K562 (cell line): ENCODE measurements at regions not wholly inside any gene's neighbourhood (a gene's known extent, or its start where the extent isn't known, plus 50 kb on each side); places are given as distances from the start of the nearest gene placed in this dataset.

Experiments used
- ATAC-seq: fragments of 200-7000 bp; cut with Tn5 transposase; 3 replicates; pipeline ENCODE4 v1.9.1; 2020; ENCODE audit warnings: moderate library complexity
- BruUV-seq: library from RNA; stranded (reverse); fragments of 400-500 nt; replicated peaks from 2 replicates; lab custom pipeline; 2021; lab: Mats Ljungman, UMichigan
- CTCF ChIA-PET: fragments of 300-600 bp; formaldehyde crosslinking; extraction: SDS; loops from one replicate; lab custom pipeline; 2021; ENCODE audit warnings: low intra/inter-chr PET ratio; lab: Yijun Ruan, JAX
- POLR2A ChIA-PET: fragments of 300-600, 350-650 bp; sonication (Branson Sonifier 250); formaldehyde crosslinking; extraction: SDS; loops from one replicate; lab custom pipeline; 2021; ENCODE audit warnings: antibody characterized with exemption, inconsistent platforms; lab: Yijun Ruan, JAX
- DNase-seq, 4 experiments: peaks; one replicate each; pipeline versions ENCODE4 v3.0.0 to v3.0.0-alpha.2; 2011 to 2018; ENCODE audit warnings: low spot score in 3 of 4, mixed read lengths in 3 of 4; ENCODE audit errors: extremely low read depth in 1 of 4
- FAIRE-seq: peaks from 2 replicates; lab custom pipeline; 2011; peaks lifted over from hg19 to GRCh38; lab: Jason Lieb, UNC
- H2AFZ ChIP-seq: 2 replicates; pipeline ENCODE4 v1.6.0; 2011; ENCODE audit warnings: low read depth, low read length, control low read depth, inconsistent platforms
- H3K27ac ChIP-seq: fragments of 200-600 bp; 3 replicates; pipeline ENCODE4 v1.8.0; 2011; ENCODE audit warnings: low read depth, mild to moderate bottlenecking, control low read depth, inconsistent platforms, low read length, moderate library complexity, mixed read lengths; ENCODE audit errors: extremely low read depth
- H3K27me3 ChIP-seq, 2 experiments: fragments of 300-600 bp in 1 of 2; 2 replicates in 1 of 2; 3 replicates in 1 of 2; pipeline versions ENCODE4 v1.6.0 to v1.8.0; 2011; ENCODE audit warnings: inconsistent platforms in 2 of 2, low read length in 2 of 2, mild to moderate bottlenecking in 1 of 2, mixed read lengths in 1 of 2, moderate library complexity in 1 of 2; ENCODE audit not compliant: control insufficient read depth in 2 of 2, insufficient read depth in 2 of 2
- H3K36me3 ChIP-seq: fragments of 300-600 bp; 3 replicates; pipeline ENCODE4 v1.8.0; 2011; ENCODE audit warnings: mild to moderate bottlenecking, low read length, inconsistent platforms; ENCODE audit not compliant: control insufficient read depth, insufficient read depth
- H3K4me1 ChIP-seq, 2 experiments: fragments of 200-600 bp in 1 of 2; replicated peaks in 1 of 2; 2 replicates in 1 of 2; 3 replicates in 1 of 2; pipeline versions ENCODE4 v1.5.1 to v1.8.0; 2011; ENCODE audit warnings: inconsistent platforms in 2 of 2, low read length in 2 of 2, mild to moderate bottlenecking in 1 of 2, mixed read lengths in 1 of 2, moderate library complexity in 1 of 2; ENCODE audit not compliant: control insufficient read depth in 2 of 2, insufficient read depth in 2 of 2
- H3K4me2 ChIP-seq: 2 replicates; pipeline ENCODE4 v1.6.1; 2011; ENCODE audit warnings: low read length, control low read depth, inconsistent platforms, mixed read lengths; ENCODE audit not compliant: insufficient read depth
- H3K4me3 ChIP-seq: fragments of 200-600 bp; sonication (generic), shearing (Covaris generic); 2 replicates; pipeline ENCODE4 v1.5.1; 2016; ENCODE audit warnings: control low read depth, inconsistent platforms
- H3K79me2 ChIP-seq: fragments of 200-600 bp; 3 replicates; pipeline ENCODE4 v1.8.0; 2011; ENCODE audit warnings: low read length, inconsistent platforms; ENCODE audit not compliant: control insufficient read depth, insufficient read depth
- H3K9ac ChIP-seq, 2 experiments: 2 replicates each; pipeline versions ENCODE4 v1.6.0 to v1.6.1; 2011; ENCODE audit warnings: low read depth in 2 of 2, low read length in 2 of 2, control low read depth in 1 of 2, inconsistent platforms in 1 of 2, mild to moderate bottlenecking in 1 of 2, mixed read lengths in 1 of 2; ENCODE audit not compliant: insufficient read depth in 1 of 2
- H3K9me1 ChIP-seq: one replicate; pipeline ENCODE4 v1.6.0; 2011; ENCODE audit warnings: inconsistent platforms, mild to moderate bottlenecking, low read length, moderate library complexity; ENCODE audit not compliant: control insufficient read depth, insufficient read depth
- H3K9me3 ChIP-seq: replicated peaks from 2 replicates; pipeline ENCODE4 v1.5.1; 2011; ENCODE audit warnings: low read depth, low read length, inconsistent platforms; ENCODE audit not compliant: control insufficient read depth, insufficient read depth
- H4K20me1 ChIP-seq: replicated peaks from 2 replicates; pipeline ENCODE4 v1.6.1; 2011; ENCODE audit warnings: low read length, inconsistent platforms, mixed read lengths; ENCODE audit not compliant: control insufficient read depth, insufficient read depth
- ATF3 ChIP-seq, 2 experiments: fragments of 450-650 bp in 1 of 2; sonication (generic) in 1 of 2; formaldehyde crosslinking in 1 of 2; IDR thresholded peaks in 1 of 2; conservative IDR thresholded peaks in 1 of 2; 2 replicates each; pipeline versions ENCODE4 v1.6.1 to v1.8.1; 2016 to 2023; ENCODE audit warnings: mild to moderate bottlenecking in 2 of 2, moderate library complexity in 2 of 2, inconsistent platforms in 1 of 2, missing genetic modification reagents in 1 of 2
- CEBPB ChIP-seq: fragments of 450-650 bp; IDR thresholded peaks from 2 replicates; pipeline ENCODE4 v1.6.1; 2016; ENCODE audit warnings: missing genetic modification characterization, missing compliant biosample characterization
- CEBPG ChIP-seq, 3 experiments: fragments of 200-800 bp in 1 of 3; sonication (Bioruptor generic) in 1 of 3; sonication (generic) in 1 of 3; formaldehyde crosslinking in 1 of 3; IDR thresholded peaks in 2 of 3; conservative IDR thresholded peaks in 1 of 3; 2 replicates each; pipeline versions ENCODE4 v1.6.1 to v1.8.0; 2016 to 2022; ENCODE audit warnings: missing compliant biosample characterization in 2 of 3, missing genetic modification characterization in 2 of 3, mild to moderate bottlenecking in 1 of 3, missing genetic modification reagents in 1 of 3
- KLF1 ChIP-seq: fragments of 450-650 bp; IDR thresholded peaks from 2 replicates; pipeline ENCODE4 v1.6.1; 2016; ENCODE audit warnings: missing genetic modification characterization, missing compliant biosample characterization
- PHF21A ChIP-seq: fragments of 450-650 bp; IDR thresholded peaks from 2 replicates; pipeline ENCODE4 v1.6.1; 2017; ENCODE audit warnings: low read depth, borderline replicate concordance
- ZBTB8A ChIP-seq: fragments of 450-650 bp; IDR thresholded peaks from 2 replicates; pipeline ENCODE4 v1.6.1; 2018; ENCODE audit warnings: mild to moderate bottlenecking, moderate library complexity; ENCODE audit not compliant: partially characterized antibody
- ZKSCAN8 ChIP-seq: fragments of 200-800 bp; sonication (Bioruptor generic); IDR thresholded peaks from 2 replicates; pipeline ENCODE4 v1.6.1; 2016; ENCODE audit warnings: missing genetic modification characterization, missing compliant biosample characterization
- WGBS: fragments of 100-300 bp; shearing (Covaris generic); methylation state at CpG from one replicate; pipeline ENCODE4 v1.1.6; 2016; ENCODE audit warnings: low coverage, mixed read lengths; ENCODE audit not compliant: insufficient coverage; ENCODE audit errors: missing lambda C conversion rate; 5-methylcytosine and 5-hydroxymethylcytosine counted together
- in situ Hi-C: fragments of 300-500 bp; cut with MboI; formaldehyde crosslinking; loops from 4 replicates; pipeline ENCODE4 v1.15.0; 2018; ENCODE audit warnings: inconsistent platforms, mixed read lengths
- intact Hi-C: fragments of 100-400 bp; cut with micrococcal nuclease; formaldehyde crosslinking; loops from 2 replicates; pipeline ENCODE4 v1.14.2; 2022

GRCh38 chr11:16494918-16495691, 138.8 kb upstream of the SOX6 start:
- H3K36me3 ChIP-seq, result no peaks in the 10 kb centered on the region
- intact Hi-C loops, result no loop called here
- no peak overlapping the region for H3K4me3 ChIP-seq
- peaks cover 0 to 5% of the 10 kb centered on the region in 2 experiments; a peak in 2 of 5 replicates for H3K4me1 ChIP-seq
- no peak overlapping the region for H3K9ac ChIP-seq
- no peaks in the 10 kb centered on the region for H4K20me1 ChIP-seq
- BruUV-seq, result no TSS peak
- no peak overlapping the region for H3K27ac ChIP-seq
- no peaks in the 10 kb centered on the region for H3K79me2 ChIP-seq
- DNase-seq, result no peak
- TF ChIP-seq KLF1 (tag) (no peak), ZKSCAN8 (CRISPR knock-in tag) (no peak), ZBTB8A (no peak)
- TF ChIP-seq, all 486 proteins: peak for 0
- no peaks in the 10 kb centered on the region; the same call in 1 of the 2 replicates for H3K9me3 ChIP-seq
- no peak overlapping the region for H3K4me2 ChIP-seq
- no peaks in the 10 kb centered on the region for H3K9me1 ChIP-seq
- ChIA-PET CTCF (no interaction called here), POLR2A (interaction anchor here (0.6 kb wide), 1 partner anchor 11 kb away, joined by 3 read pairs; no protein-coding TSS in a partner anchor)
- H2AFZ ChIP-seq, result no peak overlapping the region
- no peaks in the 10 kb centered on the region for H3K27me3 ChIP-seq
- ATAC-seq (no peak), FAIRE-seq (no peak)
- in situ Hi-C loops, result no loop called here

- CTCF ChIA-PET, result no interaction called here
- Histone ChIP-seq H3K9ac (no peak overlapping the region), H4K20me1 (no peaks in the 10 kb centered on the region), H3K9me1 (no peaks in the 10 kb centered on the region), H3K36me3 (no peaks in the 10 kb centered on the region), H2AFZ (no peak overlapping the region), H3K27ac (no peak overlapping the region), H3K4me1 (no peaks in the 10 kb centered on the region)
- intact Hi-C loops, result no loop called here
- 67% methylated on average over 7 of the region's 7 CpGs for WGBS
- no TSS peak for BruUV-seq
- POLR2A ChIA-PET, result interaction anchor here (0.6 to 1.0 kb wide), 2 partner anchors 10 to 37 kb away, joined by 3 read pairs; no protein-coding TSS in a partner anchor
- no peak for FAIRE-seq
- in situ Hi-C loops, result no loop called here
- TF ChIP-seq ATF3 (IDR thresholded peaks at IDR 0.05) (peak; percentile 68), ATF3 (CRISPR knock-in tag; conservative IDR thresholded peaks at IDR 0.05) (no peak), CEBPG (CRISPR knock-in tag; IDR thresholded peaks at IDR 0.05) (no peak), CEBPG (tag; conservative IDR thresholded peaks at IDR 0.05 in 1 of 2, IDR thresholded peaks at IDR 0.05 in 1 of 2) (0 out of 4 replicates have a peak, but pooled peaks have one; percentile 17 to 30), CEBPB (0 out of 2 replicates have a peak, but pooled peaks have one; percentile 11), PHF21A (no peak)
- TF ChIP-seq, all 486 proteins: peak for 3
- no peaks in the 10 kb centered on the region for H3K79me2 ChIP-seq
- ATAC-seq, result no peak
- H3K9me3 ChIP-seq, result no peaks in the 10 kb centered on the region
- H3K27me3 ChIP-seq, result no peaks in the 10 kb centered on the region
- no peak overlapping the region for H3K4me2 ChIP-seq
- H3K4me3 ChIP-seq, result no peak overlapping the region
- no peak for DNase-seq
Measured at GRCh38 chr11:16484434-16484833, 128.1 kb upstream of the SOX6 start.
